Panc1 (cell line): ENCODE measurements at regions not wholly inside any gene's neighbourhood (a gene's known extent, or its start where the extent isn't known, plus 50 kb on each side); places are given as distances from the start of the nearest gene placed in this dataset.

ENCODE experiments used
- ATAC-seq: fragments of 200-7000 bp; cut with Tn5 transposase; 2 replicates; pipeline ENCODE4 v1.9.1; 2020; ENCODE audit warnings: mild to moderate bottlenecking, moderate library complexity
- BruUV-seq: library from RNA; stranded (reverse); fragments of 400-500 nt; replicated peaks from 2 replicates; lab custom pipeline; 2021; lab: Mats Ljungman, UMichigan
- CTCF ChIA-PET: fragments of 300-600 bp; sonication (Branson Sonifier 250); formaldehyde crosslinking; loops from one replicate; lab custom pipeline; 2022; ENCODE audit warnings: antibody characterized with exemption; lab: Charles Lee
- POLR2A ChIA-PET: fragments of 300-600 bp; sonication (Branson Sonifier 250); formaldehyde crosslinking; loops from one replicate; lab custom pipeline; 2022; ENCODE audit warnings: antibody characterized with exemption; lab: Charles Lee
- DNase-seq: peaks from one replicate; pipeline ENCODE4 v3.0.0-alpha.2; 2010; ENCODE audit warnings: low read depth, low spot score
- H3K27ac ChIP-seq: 2 replicates; pipeline ENCODE4 v1.5.1; 2011; ENCODE audit warnings: mild to moderate bottlenecking, low read length, inconsistent platforms
- H3K27me3 ChIP-seq: fragments of 200-500 bp; sonication (Bioruptor generic); 2 replicates; pipeline ENCODE4 v1.6.0; 2014; ENCODE audit warnings: low read length, inconsistent platforms; ENCODE audit not compliant: control insufficient read depth, insufficient read depth
- H3K36me3 ChIP-seq: fragments of 200-500 bp; sonication (Bioruptor generic); 2 replicates; pipeline ENCODE4 v1.5.1; 2014; ENCODE audit warnings: inconsistent platforms, mild to moderate bottlenecking, low read length, moderate library complexity; ENCODE audit not compliant: control insufficient read depth, insufficient read depth
- H3K4me1 ChIP-seq: 2 replicates; pipeline ENCODE4 v1.5.1; 2011; ENCODE audit warnings: inconsistent platforms, mild to moderate bottlenecking, low read length, moderate library complexity; ENCODE audit not compliant: control insufficient read depth, insufficient read depth
- H3K4me3 ChIP-seq, 2 experiments: 2 replicates each; pipeline ENCODE4 v1.5.1; 2011 to 2012; ENCODE audit warnings: low read depth in 2 of 2, low read length in 2 of 2, mild to moderate bottlenecking in 2 of 2, inconsistent platforms in 1 of 2, moderate library complexity in 1 of 2
- H3K9me3 ChIP-seq: fragments of 200-500 bp; sonication (Bioruptor generic); 2 replicates; pipeline ENCODE4 v1.5.1; 2014; ENCODE audit warnings: low read depth, mild to moderate bottlenecking, inconsistent platforms, low read length, moderate library complexity; ENCODE audit not compliant: control insufficient read depth, insufficient read depth
- POLR2AphosphoS5 ChIP-seq: IDR thresholded peaks from 2 replicates; pipeline ENCODE4 v1.6.1; 2012; ENCODE audit warnings: mild to moderate bottlenecking, low read depth, low read length, moderate library complexity
- SIN3A ChIP-seq: IDR thresholded peaks from 2 replicates; pipeline ENCODE4 v1.6.1; 2012; ENCODE audit warnings: low read depth, mild to moderate bottlenecking, low read length, moderate library complexity, borderline replicate concordance; ENCODE audit not compliant: insufficient read depth
- TCF7L2 ChIP-seq: IDR thresholded peaks from 2 replicates; pipeline ENCODE4 v1.6.1; 2011; ENCODE audit warnings: mild to moderate bottlenecking, low read depth, low read length, inconsistent platforms
- in situ Hi-C: cut with HindIII; loops from 2 replicates; pipeline ENCODE4 v1.10.0; 2016; ENCODE audit warnings: low sequenced_read_pairs, low pct_unique_long_range_greater_than_20kb
- intact Hi-C: fragments of 100-400 bp; cut with micrococcal nuclease; formaldehyde crosslinking; loops from one replicate; pipeline ENCODE4 v1.10.0; 2022; ENCODE audit not compliant: unreplicated experiment
- TF ChIP-seq, protein P1 (sequence below), 2 experiments: IDR thresholded peaks; 2 replicates each; pipeline ENCODE4 v1.6.1; 2011 to 2012; ENCODE audit warnings: low read depth in 2 of 2, control low read depth in 1 of 2, low read length in 1 of 2, mild to moderate bottlenecking in 1 of 2, moderate library complexity in 1 of 2; ENCODE audit not compliant: insufficient read depth in 1 of 2
- TF ChIP-seq, protein P2 (sequence below): fragments of 450-650 bp; IDR thresholded peaks from 2 replicates; pipeline ENCODE4 v1.5.1; 2017; ENCODE audit warnings: mild to moderate bottlenecking

- no peak for ATAC-seq
- intact Hi-C loops: no loop called here
- POLR2A ChIA-PET: no interaction called here
These were observed 1109.7 kb upstream of the CDH18 start for GRCh38 chr5:21097661-21098060.

GRCh38 chr5:21094619-21095018, 1106.6 kb upstream of the CDH18 start:
- DNase-seq (no peak), ATAC-seq (no peak)
- H3K27me3 ChIP-seq: no peaks in the 10 kb centered on the region
- no TSS peak for BruUV-seq
- H3K4me3 ChIP-seq: no peak overlapping the region
- no peaks in the 10 kb centered on the region for H3K4me1 ChIP-seq
- in situ Hi-C loops (no loop called here), intact Hi-C loops (no loop called here)
- POLR2A ChIA-PET: interaction anchor here (0.6 kb wide), 1 partner anchor 125 kb away, joined by 3 read pairs; no protein-coding TSS in a partner anchor
- TF ChIP-seq POLR2AphosphoS5 (no peak), SIN3A (no peak), TCF7L2 (no peak)
- TF ChIP-seq, protein P1, sequence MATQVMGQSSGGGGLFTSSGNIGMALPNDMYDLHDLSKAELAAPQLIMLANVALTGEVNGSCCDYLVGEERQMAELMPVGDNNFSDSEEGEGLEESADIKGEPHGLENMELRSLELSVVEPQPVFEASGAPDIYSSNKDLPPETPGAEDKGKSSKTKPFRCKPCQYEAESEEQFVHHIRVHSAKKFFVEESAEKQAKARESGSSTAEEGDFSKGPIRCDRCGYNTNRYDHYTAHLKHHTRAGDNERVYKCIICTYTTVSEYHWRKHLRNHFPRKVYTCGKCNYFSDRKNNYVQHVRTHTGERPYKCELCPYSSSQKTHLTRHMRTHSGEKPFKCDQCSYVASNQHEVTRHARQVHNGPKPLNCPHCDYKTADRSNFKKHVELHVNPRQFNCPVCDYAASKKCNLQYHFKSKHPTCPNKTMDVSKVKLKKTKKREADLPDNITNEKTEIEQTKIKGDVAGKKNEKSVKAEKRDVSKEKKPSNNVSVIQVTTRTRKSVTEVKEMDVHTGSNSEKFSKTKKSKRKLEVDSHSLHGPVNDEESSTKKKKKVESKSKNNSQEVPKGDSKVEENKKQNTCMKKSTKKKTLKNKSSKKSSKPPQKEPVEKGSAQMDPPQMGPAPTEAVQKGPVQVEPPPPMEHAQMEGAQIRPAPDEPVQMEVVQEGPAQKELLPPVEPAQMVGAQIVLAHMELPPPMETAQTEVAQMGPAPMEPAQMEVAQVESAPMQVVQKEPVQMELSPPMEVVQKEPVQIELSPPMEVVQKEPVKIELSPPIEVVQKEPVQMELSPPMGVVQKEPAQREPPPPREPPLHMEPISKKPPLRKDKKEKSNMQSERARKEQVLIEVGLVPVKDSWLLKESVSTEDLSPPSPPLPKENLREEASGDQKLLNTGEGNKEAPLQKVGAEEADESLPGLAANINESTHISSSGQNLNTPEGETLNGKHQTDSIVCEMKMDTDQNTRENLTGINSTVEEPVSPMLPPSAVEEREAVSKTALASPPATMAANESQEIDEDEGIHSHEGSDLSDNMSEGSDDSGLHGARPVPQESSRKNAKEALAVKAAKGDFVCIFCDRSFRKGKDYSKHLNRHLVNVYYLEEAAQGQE (IDR thresholded peaks at IDR 0.05; ENCODE audit: insufficient read depth in 1 of 2, low read depth in 2 of 2, low read length in 1 of 2): no peak
- TF ChIP-seq, protein P2, sequence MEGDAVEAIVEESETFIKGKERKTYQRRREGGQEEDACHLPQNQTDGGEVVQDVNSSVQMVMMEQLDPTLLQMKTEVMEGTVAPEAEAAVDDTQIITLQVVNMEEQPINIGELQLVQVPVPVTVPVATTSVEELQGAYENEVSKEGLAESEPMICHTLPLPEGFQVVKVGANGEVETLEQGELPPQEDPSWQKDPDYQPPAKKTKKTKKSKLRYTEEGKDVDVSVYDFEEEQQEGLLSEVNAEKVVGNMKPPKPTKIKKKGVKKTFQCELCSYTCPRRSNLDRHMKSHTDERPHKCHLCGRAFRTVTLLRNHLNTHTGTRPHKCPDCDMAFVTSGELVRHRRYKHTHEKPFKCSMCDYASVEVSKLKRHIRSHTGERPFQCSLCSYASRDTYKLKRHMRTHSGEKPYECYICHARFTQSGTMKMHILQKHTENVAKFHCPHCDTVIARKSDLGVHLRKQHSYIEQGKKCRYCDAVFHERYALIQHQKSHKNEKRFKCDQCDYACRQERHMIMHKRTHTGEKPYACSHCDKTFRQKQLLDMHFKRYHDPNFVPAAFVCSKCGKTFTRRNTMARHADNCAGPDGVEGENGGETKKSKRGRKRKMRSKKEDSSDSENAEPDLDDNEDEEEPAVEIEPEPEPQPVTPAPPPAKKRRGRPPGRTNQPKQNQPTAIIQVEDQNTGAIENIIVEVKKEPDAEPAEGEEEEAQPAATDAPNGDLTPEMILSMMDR: no peak
- no peak overlapping the region for H3K27ac ChIP-seq
- no peaks in the 10 kb centered on the region for H3K9me3 ChIP-seq
- CTCF ChIA-PET: no interaction called here
- H3K36me3 ChIP-seq: no peaks in the 10 kb centered on the region

More at GRCh38 chr5:21097661-21098060, 1109.7 kb upstream of the CDH18 start:
- Histone ChIP-seq H3K36me3 (no peaks in the 10 kb centered on the region), H3K4me3 (no peak overlapping the region), H3K27me3 (no peaks in the 10 kb centered on the region), H3K27ac (no peak overlapping the region), H3K4me1 (no peaks in the 10 kb centered on the region), H3K9me3 (no peaks in the 10 kb centered on the region)
- TF ChIP-seq SIN3A: no peak
- TF ChIP-seq, protein P2: no peak
- no peak for TF ChIP-seq POLR2AphosphoS5
- no peak for DNase-seq
- CTCF ChIA-PET: no interaction called here
- in situ Hi-C loops: no loop called here
- BruUV-seq: no TSS peak
